Pancreas (tissue), 10 donors: ENCODE measurements at regions not wholly inside any gene's neighbourhood (a gene's known extent, or its start where the extent isn't known, plus 50 kb on each side); places are given as distances from the start of the nearest gene placed in this dataset.

ENCODE experiments used
- ATAC-seq, 4 donors: fragments of 200-7000 bp; cut with Tn5 transposase; one replicate each; pipeline versions ENCODE4 v1.8.0 to v1.9.1; 2020; ENCODE audit warnings: mild to moderate bottlenecking in 4 of 4, moderate library complexity in 4 of 4
- DNase-seq, 6 donors: peaks; one replicate each; pipeline ENCODE4 v3.0.0-alpha.2; 2020
- FAIRE-seq: peaks from 2 replicates; lab custom pipeline; 2012; peaks lifted over from hg19 to GRCh38; lab: Jason Lieb, UNC
- H3K27ac ChIP-seq, 4 donors: fragments of 200-600 bp; sonication (generic); 1 replicate in 3 of 4; 2 replicates in 1 of 4; pipeline versions ENCODE4 v1.5.0 to v1.8.0; 2020
- H3K27me3 ChIP-seq, 4 donors: fragments of 200-600 bp; one replicate each; pipeline ENCODE4 v1.8.0; 2021
- H3K36me3 ChIP-seq, 3 donors: fragments of 200-600 bp; sonication (generic) in 1 of 3; one replicate each; pipeline versions ENCODE4 v1.5.0 to v1.8.0; 2020 to 2021
- H3K4me1 ChIP-seq, 3 donors: fragments of 200-600 bp; one replicate each; pipeline ENCODE4 v1.8.0; 2021
- H3K4me3 ChIP-seq, 4 donors: fragments of 200-600 bp; sonication (generic) in 2 of 4; one replicate each; pipeline versions ENCODE4 v1.5.0 to v1.8.0; 2020 to 2021
- H3K9me3 ChIP-seq, 4 donors: fragments of 200-600 bp; one replicate each; pipeline ENCODE4 v1.8.0; 2021
- WGBS, 2 donors: extraction: QIAGEN DNeasy Blood & Tissue Kit; methylation state at CpG; one replicate each; pipeline ENCODE4 v1.1.7; 2013; 5-methylcytosine and 5-hydroxymethylcytosine counted together
- intact Hi-C, 3 donors: fragments of 100-400 bp; cut with DNase I; formaldehyde crosslinking; loops; one replicate each; pipeline versions ENCODE4 v1.11.1 to v1.14.2; 2022
- TF ChIP-seq, protein P1 (sequence below), 4 donors: fragments of 200-600 bp; sonication (generic) in 3 of 4; IDR thresholded peaks; one replicate each; pipeline versions ENCODE4 v1.5.0 to v1.8.0; 2021; ENCODE audit warnings: antibody characterized with exemption in 4 of 4
- donor health status: healthy with polysubstance abuse.
- donor health status: DM: no; HTN: no; CAD: no; lungs with moderate emphysema.
- donor health status: DM: no; HTN: no; CAD: no.
- donor health status: control.
- donor health status: control.
- donor health status: Bipolar disorder and iron deficiency.
- donor health status: DM: yes; HTN: yes; CAD: no.
- donor health status: DM: no; HTN: no; CAD: no.
- donor health status: DM: no; HTN: no; CAD: no.
- donor health status: DM: yes; HTN: yes; CAD: no.

- no peaks in the 10 kb centered on the region for H3K27me3 ChIP-seq
- no peaks in the 10 kb centered on the region for H3K9me3 ChIP-seq
- 82 to 91% methylated on average over 3 of the region's 3 CpGs for WGBS, 2 donors
- peak overlapping the region in 1 of 4 donors; percentile 15 for H3K27ac ChIP-seq
- intact Hi-C loops, result loop anchor here in 1 of 3 donors (10.0 kb wide), 1 partner anchor 116 kb away; no protein-coding TSS in a partner anchor
- DNase-seq (no peak), FAIRE-seq (no peak), ATAC-seq (no peak)
- no peaks in the 10 kb centered on the region for H3K36me3 ChIP-seq
- H3K4me1 ChIP-seq, result no peaks in the 10 kb centered on the region
- no peak overlapping the region for H3K4me3 ChIP-seq
- TF ChIP-seq, protein P1, sequence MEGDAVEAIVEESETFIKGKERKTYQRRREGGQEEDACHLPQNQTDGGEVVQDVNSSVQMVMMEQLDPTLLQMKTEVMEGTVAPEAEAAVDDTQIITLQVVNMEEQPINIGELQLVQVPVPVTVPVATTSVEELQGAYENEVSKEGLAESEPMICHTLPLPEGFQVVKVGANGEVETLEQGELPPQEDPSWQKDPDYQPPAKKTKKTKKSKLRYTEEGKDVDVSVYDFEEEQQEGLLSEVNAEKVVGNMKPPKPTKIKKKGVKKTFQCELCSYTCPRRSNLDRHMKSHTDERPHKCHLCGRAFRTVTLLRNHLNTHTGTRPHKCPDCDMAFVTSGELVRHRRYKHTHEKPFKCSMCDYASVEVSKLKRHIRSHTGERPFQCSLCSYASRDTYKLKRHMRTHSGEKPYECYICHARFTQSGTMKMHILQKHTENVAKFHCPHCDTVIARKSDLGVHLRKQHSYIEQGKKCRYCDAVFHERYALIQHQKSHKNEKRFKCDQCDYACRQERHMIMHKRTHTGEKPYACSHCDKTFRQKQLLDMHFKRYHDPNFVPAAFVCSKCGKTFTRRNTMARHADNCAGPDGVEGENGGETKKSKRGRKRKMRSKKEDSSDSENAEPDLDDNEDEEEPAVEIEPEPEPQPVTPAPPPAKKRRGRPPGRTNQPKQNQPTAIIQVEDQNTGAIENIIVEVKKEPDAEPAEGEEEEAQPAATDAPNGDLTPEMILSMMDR (IDR thresholded peaks at IDR 0.05), result no peak
These were observed 211.3 kb downstream of the AUH start for GRCh38 chr9:91150273-91150997.

DNA sequence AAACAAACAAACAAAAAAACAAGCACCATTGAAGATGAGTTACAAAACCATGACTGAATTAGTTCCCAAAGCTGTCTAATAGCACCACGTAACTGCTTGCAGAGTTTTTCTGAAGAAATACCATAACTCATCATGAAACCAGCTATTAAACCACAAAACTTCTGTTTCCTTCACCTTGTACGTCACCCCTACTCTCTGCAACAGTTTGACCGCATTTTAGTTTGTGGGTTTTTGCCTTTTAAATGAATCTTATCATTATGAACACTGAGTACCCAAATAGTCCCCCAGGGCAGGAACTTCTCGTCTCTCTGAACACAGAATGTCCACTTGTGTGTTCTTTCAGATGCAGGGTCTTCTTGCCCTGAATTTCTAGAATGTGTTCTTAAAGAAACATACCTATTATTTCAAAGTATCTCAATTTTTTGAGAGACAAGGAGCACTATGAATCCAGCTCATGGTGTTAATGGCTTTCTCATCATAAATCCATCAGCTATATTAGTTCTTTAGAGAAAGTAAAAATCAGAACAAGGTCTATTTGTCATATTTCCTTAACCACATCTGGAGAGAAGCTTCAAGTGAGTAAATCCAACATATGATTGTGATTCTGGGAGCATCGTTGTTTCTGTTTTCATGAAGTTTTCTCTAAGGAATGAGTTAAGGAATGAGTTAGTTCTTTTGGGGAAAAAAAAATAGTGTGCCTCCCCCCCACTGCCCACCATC is 210.6 kb downstream of the AUH start:
- no peak for DNase-seq
- no peak for FAIRE-seq
- intact Hi-C loops, result loop anchor here in 1 of 3 donors (10.0 kb wide), 1 partner anchor 116 kb away; no protein-coding TSS in a partner anchor
- TF ChIP-seq, protein P1 (IDR thresholded peaks at IDR 0.05), result no peak
- WGBS, 2 donors, result 87 to 88% methylated on average over 5 of the region's 5 CpGs
- Histone ChIP-seq H3K36me3 (no peaks in the 10 kb centered on the region), H3K4me3 (no peak overlapping the region), H3K9me3 (no peaks in the 10 kb centered on the region), H3K4me1 (no peaks in the 10 kb centered on the region), H3K27ac (peak overlapping the region in 1 of 4 donors; percentile 15), H3K27me3 (no peaks in the 10 kb centered on the region)
- peak in 3 of 4 donors; percentile 15 to 67 (median 39) for ATAC-seq

DNA sequence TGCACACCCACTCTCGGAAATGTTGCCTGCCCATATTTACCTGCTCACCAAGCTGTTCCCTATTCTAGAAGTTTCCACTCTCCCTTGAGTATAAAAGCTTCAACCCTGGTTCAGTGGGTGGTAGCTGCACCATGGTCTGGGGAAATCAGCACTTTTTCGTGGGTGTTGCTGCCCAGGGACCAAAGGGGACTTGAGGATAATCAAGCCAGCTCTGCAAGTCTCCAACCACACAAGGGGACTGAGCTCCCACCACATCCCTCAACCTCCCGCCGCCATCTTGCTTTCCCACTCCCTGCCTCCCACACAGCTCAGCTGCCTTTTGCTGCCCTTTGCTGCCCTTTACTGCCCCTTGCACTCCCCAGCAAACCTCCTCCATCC is 210.0 kb downstream of the AUH start:
- intact Hi-C loops, result loop anchor here in 1 of 3 donors (10.0 kb wide), 1 partner anchor 117 kb away; no protein-coding TSS in a partner anchor
- DNase-seq (no peak), FAIRE-seq (no peak), ATAC-seq (no peak)
- Histone ChIP-seq H3K4me1 (no peaks in the 10 kb centered on the region), H3K27ac (no peak overlapping the region), H3K36me3 (no peaks in the 10 kb centered on the region), H3K9me3 (no peaks in the 10 kb centered on the region), H3K27me3 (no peaks in the 10 kb centered on the region), H3K4me3 (no peak overlapping the region)
- WGBS, 2 donors, result 71 to 82% methylated on average over 4 of the region's 4 CpGs
- TF ChIP-seq, protein P1 (IDR thresholded peaks at IDR 0.05), result no peak

DNA sequence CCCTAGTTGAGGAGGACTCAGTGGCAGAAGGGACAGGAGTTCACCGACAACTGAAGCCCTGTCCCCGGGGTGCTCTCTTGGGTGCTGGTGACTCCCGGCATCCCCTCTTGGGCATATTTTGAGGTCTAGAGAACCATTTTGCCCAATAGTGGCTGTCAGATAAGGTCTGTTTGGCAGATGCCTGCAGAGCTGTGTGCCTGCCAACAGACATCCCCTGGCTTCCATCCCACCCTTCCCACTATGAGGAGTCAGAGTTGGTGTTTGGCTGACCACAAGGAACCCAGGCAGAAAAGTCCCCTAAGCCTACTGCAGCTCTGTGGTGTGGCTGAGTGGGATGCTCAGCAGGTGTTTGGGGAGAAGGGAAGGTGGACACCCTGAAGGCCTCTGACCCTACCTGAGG is 207.0 kb downstream of the AUH start:
- Histone ChIP-seq H3K4me3 (no peak overlapping the region), H3K36me3 (no peaks in the 10 kb centered on the region), H3K9me3 (no peaks in the 10 kb centered on the region), H3K27ac (no peak overlapping the region), H3K4me1 (no peaks in the 10 kb centered on the region), H3K27me3 (no peaks in the 10 kb centered on the region)
- ATAC-seq (no peak), FAIRE-seq (no peak), DNase-seq (no peak)
- intact Hi-C loops, result loop anchor here in 1 of 3 donors (10.0 kb wide), 1 partner anchor 120 kb away; no protein-coding TSS in a partner anchor
- TF ChIP-seq, protein P1 (IDR thresholded peaks at IDR 0.05), result no peak
- WGBS, 2 donors, result 93 to 98% methylated on average over 3 of the region's 3 CpGs
